ENCODE measurements at regions not wholly inside any gene's neighbourhood (a gene's known extent, or its start where the extent isn't known, plus 50 kb on each side); places are given as distances from the start of the nearest gene placed in this dataset.

- TF ChIP-seq CTCF (IDR thresholded peaks at IDR 0.05), result no peak
- TF ChIP-seq POLR2AphosphoS5 (IDR thresholded peaks at IDR 0.05), result no peak
These were observed 127.6 kb upstream of the BMAL1 start for GRCh38 chr11:13149991-13150390.
